Uterus (tissue), 2 donors: ENCODE measurements at regions not wholly inside any gene's neighbourhood (a gene's known extent, or its start where the extent isn't known, plus 50 kb on each side); places are given as distances from the start of the nearest gene placed in this dataset.

Experiments
- POLR2A ChIP-seq, 2 donors: fragments of 450-650 bp; IDR thresholded peaks; one replicate each; pipeline ENCODE4 v1.6.1; 2016; ENCODE audit warnings: antibody characterized with exemption in 2 of 2, mild to moderate bottlenecking in 1 of 2, moderate library complexity in 1 of 2
- TF ChIP-seq, protein P1 (sequence below), 4 experiments: fragments of 200-600 bp in 2 of 4; fragments of 450-650 bp in 2 of 4; sonication (generic) in 2 of 4; IDR thresholded peaks; one replicate each; pipeline ENCODE4 v1.5.1; 2016 to 2019; ENCODE audit warnings: antibody characterized with exemption in 4 of 4, mild to moderate bottlenecking in 2 of 4, moderate library complexity in 1 of 4

DNA sequence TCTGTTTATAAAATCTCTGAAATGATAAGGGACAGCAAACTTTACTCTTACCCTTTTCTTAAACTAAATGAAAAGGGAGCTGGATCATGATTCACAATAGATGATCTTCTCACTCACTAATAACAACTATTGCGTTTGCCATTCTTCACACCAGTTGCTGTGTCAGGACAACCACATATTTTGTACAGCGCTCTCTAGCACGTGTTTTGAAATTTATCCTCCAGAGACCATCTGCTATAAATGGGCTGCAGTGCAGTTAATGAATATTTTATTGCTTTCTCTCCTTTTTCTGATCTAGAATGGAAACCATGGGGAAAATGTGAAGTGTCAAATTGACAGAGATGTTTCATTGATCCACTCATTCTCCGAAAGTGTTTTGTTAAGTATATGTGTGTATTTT is 258.4 kb upstream of the CCNH start:
- no peak for TF ChIP-seq POLR2A (IDR thresholded peaks at IDR 0.05)
- TF ChIP-seq, protein P1, sequence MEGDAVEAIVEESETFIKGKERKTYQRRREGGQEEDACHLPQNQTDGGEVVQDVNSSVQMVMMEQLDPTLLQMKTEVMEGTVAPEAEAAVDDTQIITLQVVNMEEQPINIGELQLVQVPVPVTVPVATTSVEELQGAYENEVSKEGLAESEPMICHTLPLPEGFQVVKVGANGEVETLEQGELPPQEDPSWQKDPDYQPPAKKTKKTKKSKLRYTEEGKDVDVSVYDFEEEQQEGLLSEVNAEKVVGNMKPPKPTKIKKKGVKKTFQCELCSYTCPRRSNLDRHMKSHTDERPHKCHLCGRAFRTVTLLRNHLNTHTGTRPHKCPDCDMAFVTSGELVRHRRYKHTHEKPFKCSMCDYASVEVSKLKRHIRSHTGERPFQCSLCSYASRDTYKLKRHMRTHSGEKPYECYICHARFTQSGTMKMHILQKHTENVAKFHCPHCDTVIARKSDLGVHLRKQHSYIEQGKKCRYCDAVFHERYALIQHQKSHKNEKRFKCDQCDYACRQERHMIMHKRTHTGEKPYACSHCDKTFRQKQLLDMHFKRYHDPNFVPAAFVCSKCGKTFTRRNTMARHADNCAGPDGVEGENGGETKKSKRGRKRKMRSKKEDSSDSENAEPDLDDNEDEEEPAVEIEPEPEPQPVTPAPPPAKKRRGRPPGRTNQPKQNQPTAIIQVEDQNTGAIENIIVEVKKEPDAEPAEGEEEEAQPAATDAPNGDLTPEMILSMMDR (IDR thresholded peaks at IDR 0.05), result no peak
